Liver (tissue), 8 donors: ENCODE measurements at regions not wholly inside any gene's neighbourhood (a gene's known extent, or its start where the extent isn't known, plus 50 kb on each side); places are given as distances from the start of the nearest gene placed in this dataset.

ENCODE experiments used
- DNase-seq: peaks from one replicate; pipeline ENCODE4 v3.0.0-alpha.2; 2017; ENCODE audit warnings: low spot score
- H3K27ac ChIP-seq, 2 donors: one replicate each; pipeline ENCODE4 v1.7.0; 2013; ENCODE audit warnings: inconsistent platforms in 2 of 2, low read length in 2 of 2, control low read depth in 1 of 2, low read depth in 1 of 2, mild to moderate bottlenecking in 1 of 2
- H3K27me3 ChIP-seq, 4 donors: one replicate each; pipeline versions ENCODE4 v1.6.1 to v1.7.0; 2013; ENCODE audit warnings: low read length in 3 of 4, inconsistent platforms in 1 of 4, mild to moderate bottlenecking in 1 of 4, moderate library complexity in 1 of 4; ENCODE audit not compliant: control insufficient read depth in 4 of 4, insufficient read depth in 4 of 4
- H3K36me3 ChIP-seq, 4 donors: one replicate each; pipeline versions ENCODE4 v1.6.1 to v1.7.0; 2013; ENCODE audit warnings: low read length in 3 of 4, mild to moderate bottlenecking in 3 of 4, low read depth in 1 of 4, moderate library complexity in 1 of 4; ENCODE audit not compliant: control insufficient read depth in 4 of 4, insufficient read depth in 3 of 4
- H3K4me1 ChIP-seq, 4 donors: one replicate each; pipeline versions ENCODE4 v1.6.1 to v1.7.0; 2013; ENCODE audit warnings: low read length in 3 of 4, mild to moderate bottlenecking in 3 of 4, moderate library complexity in 1 of 4; ENCODE audit not compliant: control insufficient read depth in 4 of 4, insufficient read depth in 4 of 4
- H3K4me3 ChIP-seq, 3 donors: one replicate each; pipeline versions ENCODE4 v1.6.1 to v1.7.0; 2013; ENCODE audit warnings: low read length in 3 of 3, control low read depth in 1 of 3, low read depth in 1 of 3, mild to moderate bottlenecking in 1 of 3
- H3K9ac ChIP-seq, 2 donors: one replicate each; pipeline ENCODE4 v1.7.0; 2013; ENCODE audit warnings: low read length in 2 of 2, mild to moderate bottlenecking in 2 of 2, moderate library complexity in 2 of 2, control low read depth in 1 of 2, low read depth in 1 of 2
- H3K9me3 ChIP-seq, 4 donors: one replicate each; pipeline versions ENCODE4 v1.6.1 to v1.7.0; 2013; ENCODE audit warnings: low read length in 3 of 4; ENCODE audit not compliant: control insufficient read depth in 4 of 4
- EGR1 ChIP-seq, 2 donors: IDR thresholded peaks; 2 replicates each; pipeline ENCODE4 v1.6.1; 2016 to 2018; ENCODE audit warnings: antibody characterized with exemption in 2 of 2, low read depth in 2 of 2
- FOXA1 ChIP-seq: IDR thresholded peaks from 2 replicates; pipeline ENCODE4 v1.6.1; 2016; ENCODE audit warnings: antibody characterized with exemption
- FOXA2 ChIP-seq: IDR thresholded peaks from 2 replicates; pipeline ENCODE4 v1.6.1; 2016; ENCODE audit warnings: antibody characterized with exemption
- GABPA ChIP-seq, 2 donors: IDR thresholded peaks in 1 of 2; conservative IDR thresholded peaks in 1 of 2; 2 replicates each; pipeline ENCODE4 v1.6.1; 2016; ENCODE audit warnings: antibody characterized with exemption in 2 of 2, mild to moderate bottlenecking in 1 of 2, moderate library complexity in 1 of 2
- HNF4A ChIP-seq, 2 donors: conservative IDR thresholded peaks; 2 replicates each; pipeline ENCODE4 v1.6.1; 2016; ENCODE audit warnings: antibody characterized with exemption in 2 of 2, mild to moderate bottlenecking in 2 of 2
- JUND ChIP-seq, 2 donors: IDR thresholded peaks; 2 replicates each; pipeline ENCODE4 v1.6.1; 2016; ENCODE audit warnings: antibody characterized with exemption in 2 of 2
- NR2F2 ChIP-seq: IDR thresholded peaks from 2 replicates; pipeline ENCODE4 v1.6.1; 2016; ENCODE audit warnings: antibody characterized with exemption
- RAD21 ChIP-seq, 2 donors: IDR thresholded peaks; 2 replicates each; pipeline ENCODE4 v1.6.1; 2016; ENCODE audit warnings: antibody characterized with exemption in 2 of 2, mild to moderate bottlenecking in 2 of 2
- RXRA ChIP-seq, 2 donors: IDR thresholded peaks; 2 replicates each; pipeline ENCODE4 v1.6.1; 2017 to 2018; ENCODE audit warnings: antibody characterized with exemption in 2 of 2, mild to moderate bottlenecking in 1 of 2
- SP1 ChIP-seq: IDR thresholded peaks from 2 replicates; pipeline ENCODE4 v1.6.1; 2018; ENCODE audit warnings: antibody characterized with exemption, mild to moderate bottlenecking
- TAF1 ChIP-seq: conservative IDR thresholded peaks from 2 replicates; pipeline ENCODE4 v1.6.1; 2016; ENCODE audit warnings: antibody characterized with exemption, mild to moderate bottlenecking
- YY1 ChIP-seq: IDR thresholded peaks from 2 replicates; pipeline ENCODE4 v1.6.1; 2016; ENCODE audit warnings: antibody characterized with exemption, mild to moderate bottlenecking
- WGBS: extraction: QIAGEN DNeasy Blood & Tissue Kit; methylation state at CpG from one replicate; pipeline ENCODE4 v1.1.7; 2013; 5-methylcytosine and 5-hydroxymethylcytosine counted together
- TF ChIP-seq, protein P1 (sequence below): IDR thresholded peaks from 2 replicates; pipeline ENCODE4 v1.6.1; 2016; ENCODE audit warnings: antibody characterized with exemption
- TF ChIP-seq, protein P2 (sequence below): fragments of 150-350 bp; IDR thresholded peaks from 2 replicates; pipeline ENCODE4 v1.5.1; 2017; ENCODE audit warnings: improper control_type of control experiment, low read depth, low read length; ENCODE audit not compliant: missing input control
- TF ChIP-seq, protein P3 (sequence below): IDR thresholded peaks from 2 replicates; pipeline ENCODE4 v1.6.1; 2016; ENCODE audit warnings: antibody characterized with exemption, mild to moderate bottlenecking
- TF ChIP-seq, protein P4 (sequence below): IDR thresholded peaks from 2 replicates; pipeline ENCODE4 v1.6.1; 2016; ENCODE audit warnings: antibody characterized with exemption
- donor health status: healthy.
- donor health status: healthy.
- donor health status: healthy.
- donor health status: healthy.
- donor health status: healthy.

DNA sequence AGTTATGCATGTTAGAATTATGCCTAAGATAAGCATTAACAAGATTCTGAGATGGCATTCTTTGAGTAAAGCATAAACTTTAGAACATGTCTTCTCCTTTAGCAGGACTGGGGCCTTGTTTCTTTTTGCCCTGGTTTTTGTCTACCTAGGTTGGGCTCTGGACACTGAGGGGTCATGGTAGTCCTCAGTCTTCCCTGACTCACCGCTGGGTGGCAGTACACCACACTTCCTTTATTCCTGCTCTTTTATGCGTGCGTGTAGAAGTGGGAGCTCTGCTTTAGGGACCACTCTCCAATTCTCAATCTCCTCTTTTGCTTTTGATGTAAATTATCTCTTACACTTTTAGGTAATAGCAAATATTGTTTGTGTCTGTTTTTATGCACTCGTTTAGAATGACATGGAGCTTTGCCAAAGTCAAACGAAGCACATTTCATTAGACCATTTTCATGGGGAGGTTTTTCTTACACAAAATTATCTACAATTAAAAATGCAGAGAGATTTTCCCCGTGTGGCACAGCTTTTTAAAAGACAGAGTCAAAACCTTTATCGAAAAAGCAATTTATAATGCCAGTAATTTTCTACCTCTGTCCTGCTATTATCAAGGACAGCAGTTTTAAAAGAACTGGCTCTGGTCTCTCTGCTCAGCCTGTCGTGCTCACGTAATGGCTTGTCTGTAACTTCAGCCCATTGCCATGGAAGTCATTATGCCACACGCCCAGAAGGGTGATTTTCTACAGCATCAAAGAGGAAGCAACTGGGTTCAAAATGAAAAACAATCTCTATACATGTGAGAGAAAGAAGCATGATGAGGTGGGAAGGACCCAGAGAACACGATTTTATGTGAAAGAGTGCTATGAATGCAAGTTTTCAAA lies 413.9 kb downstream of the COG6 start:
- 23% methylated on average over 11 of the region's 11 CpGs for WGBS
- Histone ChIP-seq H3K4me1 (peaks cover 3 to 15% (median 6%) of the 10 kb centered on the region in 4 donors), H3K27me3 (no peaks in the 10 kb centered on the region), H3K9ac (peak overlapping the region in 1 of 2 donors; percentile 37), H3K36me3 (no peaks in the 10 kb centered on the region), H3K9me3 (no peaks in the 10 kb centered on the region), H3K27ac (no peak overlapping the region), H3K4me3 (peak overlapping the region in 2 of 3 donors; percentile 24 to 32)
- TF ChIP-seq TAF1 (no peak), RAD21 (IDR thresholded peaks at IDR 0.05) (peak; percentile 95 to 98), FOXA1 (no peak), YY1 (no peak), GABPA (IDR thresholded peaks at IDR 0.05 in 1 of 2, conservative IDR thresholded peaks at IDR 0.05 in 1 of 2) (no peak), RXRA (IDR thresholded peaks at IDR 0.05) (peak; percentile 34 to 46), NR2F2 (no peak), FOXA2 (no peak), EGR1 (IDR thresholded peaks at IDR 0.05; ENCODE audit: low read depth in 2 of 2) (no peak), SP1 (no peak), HNF4A (conservative IDR thresholded peaks at IDR 0.05) (peak in 1 of 2 donors; percentile 25), JUND (IDR thresholded peaks at IDR 0.05) (no peak)
- TF ChIP-seq, protein P1, sequence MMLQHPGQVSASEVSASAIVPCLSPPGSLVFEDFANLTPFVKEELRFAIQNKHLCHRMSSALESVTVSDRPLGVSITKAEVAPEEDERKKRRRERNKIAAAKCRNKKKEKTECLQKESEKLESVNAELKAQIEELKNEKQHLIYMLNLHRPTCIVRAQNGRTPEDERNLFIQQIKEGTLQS: no peak
- TF ChIP-seq, protein P2, sequence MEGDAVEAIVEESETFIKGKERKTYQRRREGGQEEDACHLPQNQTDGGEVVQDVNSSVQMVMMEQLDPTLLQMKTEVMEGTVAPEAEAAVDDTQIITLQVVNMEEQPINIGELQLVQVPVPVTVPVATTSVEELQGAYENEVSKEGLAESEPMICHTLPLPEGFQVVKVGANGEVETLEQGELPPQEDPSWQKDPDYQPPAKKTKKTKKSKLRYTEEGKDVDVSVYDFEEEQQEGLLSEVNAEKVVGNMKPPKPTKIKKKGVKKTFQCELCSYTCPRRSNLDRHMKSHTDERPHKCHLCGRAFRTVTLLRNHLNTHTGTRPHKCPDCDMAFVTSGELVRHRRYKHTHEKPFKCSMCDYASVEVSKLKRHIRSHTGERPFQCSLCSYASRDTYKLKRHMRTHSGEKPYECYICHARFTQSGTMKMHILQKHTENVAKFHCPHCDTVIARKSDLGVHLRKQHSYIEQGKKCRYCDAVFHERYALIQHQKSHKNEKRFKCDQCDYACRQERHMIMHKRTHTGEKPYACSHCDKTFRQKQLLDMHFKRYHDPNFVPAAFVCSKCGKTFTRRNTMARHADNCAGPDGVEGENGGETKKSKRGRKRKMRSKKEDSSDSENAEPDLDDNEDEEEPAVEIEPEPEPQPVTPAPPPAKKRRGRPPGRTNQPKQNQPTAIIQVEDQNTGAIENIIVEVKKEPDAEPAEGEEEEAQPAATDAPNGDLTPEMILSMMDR: peak; percentile 84
- TF ChIP-seq, protein P3, sequence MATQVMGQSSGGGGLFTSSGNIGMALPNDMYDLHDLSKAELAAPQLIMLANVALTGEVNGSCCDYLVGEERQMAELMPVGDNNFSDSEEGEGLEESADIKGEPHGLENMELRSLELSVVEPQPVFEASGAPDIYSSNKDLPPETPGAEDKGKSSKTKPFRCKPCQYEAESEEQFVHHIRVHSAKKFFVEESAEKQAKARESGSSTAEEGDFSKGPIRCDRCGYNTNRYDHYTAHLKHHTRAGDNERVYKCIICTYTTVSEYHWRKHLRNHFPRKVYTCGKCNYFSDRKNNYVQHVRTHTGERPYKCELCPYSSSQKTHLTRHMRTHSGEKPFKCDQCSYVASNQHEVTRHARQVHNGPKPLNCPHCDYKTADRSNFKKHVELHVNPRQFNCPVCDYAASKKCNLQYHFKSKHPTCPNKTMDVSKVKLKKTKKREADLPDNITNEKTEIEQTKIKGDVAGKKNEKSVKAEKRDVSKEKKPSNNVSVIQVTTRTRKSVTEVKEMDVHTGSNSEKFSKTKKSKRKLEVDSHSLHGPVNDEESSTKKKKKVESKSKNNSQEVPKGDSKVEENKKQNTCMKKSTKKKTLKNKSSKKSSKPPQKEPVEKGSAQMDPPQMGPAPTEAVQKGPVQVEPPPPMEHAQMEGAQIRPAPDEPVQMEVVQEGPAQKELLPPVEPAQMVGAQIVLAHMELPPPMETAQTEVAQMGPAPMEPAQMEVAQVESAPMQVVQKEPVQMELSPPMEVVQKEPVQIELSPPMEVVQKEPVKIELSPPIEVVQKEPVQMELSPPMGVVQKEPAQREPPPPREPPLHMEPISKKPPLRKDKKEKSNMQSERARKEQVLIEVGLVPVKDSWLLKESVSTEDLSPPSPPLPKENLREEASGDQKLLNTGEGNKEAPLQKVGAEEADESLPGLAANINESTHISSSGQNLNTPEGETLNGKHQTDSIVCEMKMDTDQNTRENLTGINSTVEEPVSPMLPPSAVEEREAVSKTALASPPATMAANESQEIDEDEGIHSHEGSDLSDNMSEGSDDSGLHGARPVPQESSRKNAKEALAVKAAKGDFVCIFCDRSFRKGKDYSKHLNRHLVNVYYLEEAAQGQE: no peak
- TF ChIP-seq, protein P4, sequence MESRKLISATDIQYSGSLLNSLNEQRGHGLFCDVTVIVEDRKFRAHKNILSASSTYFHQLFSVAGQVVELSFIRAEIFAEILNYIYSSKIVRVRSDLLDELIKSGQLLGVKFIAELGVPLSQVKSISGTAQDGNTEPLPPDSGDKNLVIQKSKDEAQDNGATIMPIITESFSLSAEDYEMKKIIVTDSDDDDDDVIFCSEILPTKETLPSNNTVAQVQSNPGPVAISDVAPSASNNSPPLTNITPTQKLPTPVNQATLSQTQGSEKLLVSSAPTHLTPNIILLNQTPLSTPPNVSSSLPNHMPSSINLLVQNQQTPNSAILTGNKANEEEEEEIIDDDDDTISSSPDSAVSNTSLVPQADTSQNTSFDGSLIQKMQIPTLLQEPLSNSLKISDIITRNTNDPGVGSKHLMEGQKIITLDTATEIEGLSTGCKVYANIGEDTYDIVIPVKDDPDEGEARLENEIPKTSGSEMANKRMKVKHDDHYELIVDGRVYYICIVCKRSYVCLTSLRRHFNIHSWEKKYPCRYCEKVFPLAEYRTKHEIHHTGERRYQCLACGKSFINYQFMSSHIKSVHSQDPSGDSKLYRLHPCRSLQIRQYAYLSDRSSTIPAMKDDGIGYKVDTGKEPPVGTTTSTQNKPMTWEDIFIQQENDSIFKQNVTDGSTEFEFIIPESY: no peak
- peak; percentile 72 for DNase-seq
